ENCODE measurements at regions not wholly inside any gene's neighbourhood (a gene's known extent, or its start where the extent isn't known, plus 50 kb on each side); places are given as distances from the start of the nearest gene placed in this dataset.

DNA sequence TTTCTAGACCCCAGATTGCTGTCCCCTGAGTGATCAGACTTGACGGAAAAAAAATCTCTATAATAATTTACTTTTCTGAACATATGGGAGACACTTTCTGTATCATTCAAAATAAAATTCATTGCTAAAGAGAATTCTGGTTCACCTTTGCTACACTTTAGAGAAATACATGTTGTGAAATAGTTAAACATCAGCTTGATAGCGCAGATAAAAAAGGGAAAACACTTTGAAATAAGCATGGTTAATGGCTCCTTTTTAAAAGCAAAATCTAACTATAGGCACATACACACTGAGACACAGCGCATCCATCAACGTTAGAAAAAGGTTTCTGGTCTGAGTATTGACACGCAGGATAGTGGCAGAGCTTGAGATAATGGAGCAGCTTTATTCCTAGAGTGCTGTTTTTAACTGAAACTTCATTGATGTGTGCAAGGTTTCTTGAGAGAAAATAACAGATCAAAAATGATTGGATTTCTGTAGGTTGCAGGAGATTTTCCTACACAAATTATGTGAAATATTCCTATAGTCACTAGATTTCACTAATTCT, 341.2 kb downstream of the MZT1 start:
- TF ChIP-seq, protein P1, sequence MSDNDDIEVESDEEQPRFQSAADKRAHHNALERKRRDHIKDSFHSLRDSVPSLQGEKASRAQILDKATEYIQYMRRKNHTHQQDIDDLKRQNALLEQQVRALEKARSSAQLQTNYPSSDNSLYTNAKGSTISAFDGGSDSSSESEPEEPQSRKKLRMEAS (IDR thresholded peaks at IDR 0.05; ENCODE audit: low read depth) = no peak
- TF ChIP-seq RXRA (IDR thresholded peaks at IDR 0.05; ENCODE audit: borderline replicate concordance, low read depth) = no peak
- TF ChIP-seq, protein P2, sequence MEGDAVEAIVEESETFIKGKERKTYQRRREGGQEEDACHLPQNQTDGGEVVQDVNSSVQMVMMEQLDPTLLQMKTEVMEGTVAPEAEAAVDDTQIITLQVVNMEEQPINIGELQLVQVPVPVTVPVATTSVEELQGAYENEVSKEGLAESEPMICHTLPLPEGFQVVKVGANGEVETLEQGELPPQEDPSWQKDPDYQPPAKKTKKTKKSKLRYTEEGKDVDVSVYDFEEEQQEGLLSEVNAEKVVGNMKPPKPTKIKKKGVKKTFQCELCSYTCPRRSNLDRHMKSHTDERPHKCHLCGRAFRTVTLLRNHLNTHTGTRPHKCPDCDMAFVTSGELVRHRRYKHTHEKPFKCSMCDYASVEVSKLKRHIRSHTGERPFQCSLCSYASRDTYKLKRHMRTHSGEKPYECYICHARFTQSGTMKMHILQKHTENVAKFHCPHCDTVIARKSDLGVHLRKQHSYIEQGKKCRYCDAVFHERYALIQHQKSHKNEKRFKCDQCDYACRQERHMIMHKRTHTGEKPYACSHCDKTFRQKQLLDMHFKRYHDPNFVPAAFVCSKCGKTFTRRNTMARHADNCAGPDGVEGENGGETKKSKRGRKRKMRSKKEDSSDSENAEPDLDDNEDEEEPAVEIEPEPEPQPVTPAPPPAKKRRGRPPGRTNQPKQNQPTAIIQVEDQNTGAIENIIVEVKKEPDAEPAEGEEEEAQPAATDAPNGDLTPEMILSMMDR (IDR thresholded peaks at IDR 0.05) = no peak
- TF ChIP-seq TEAD4 (IDR thresholded peaks at IDR 0.05; ENCODE audit: borderline replicate concordance, insufficient read depth) = no peak
- TF ChIP-seq NFIC (IDR thresholded peaks at IDR 0.05; ENCODE audit: borderline replicate concordance) = no peak
- TF ChIP-seq MXI1 (IDR thresholded peaks at IDR 0.05; ENCODE audit: low read depth, low read length) = no peak
- TF ChIP-seq TAF1 (IDR thresholded peaks at IDR 0.05; ENCODE audit: borderline replicate concordance, low read depth, low read length) = no peak
- TF ChIP-seq RFX5 (IDR thresholded peaks at IDR 0.05; ENCODE audit: low read length) = no peak
- no peak for TF ChIP-seq EZH2phosphoT487 (IDR thresholded peaks at IDR 0.05; ENCODE audit: borderline replicate concordance, low read depth)
- TF ChIP-seq POLR2AphosphoS5 (IDR thresholded peaks at IDR 0.05; ENCODE audit: low read depth, low read length) = no peak
- no peak for TF ChIP-seq CHD2 (IDR thresholded peaks at IDR 0.05; ENCODE audit: low read length, partially characterized antibody)
- TF ChIP-seq JUND (IDR thresholded peaks at IDR 0.05) = no peak
- TF ChIP-seq RAD21 (IDR thresholded peaks at IDR 0.05; ENCODE audit: low read length) = no peak
- TF ChIP-seq, protein P3, sequence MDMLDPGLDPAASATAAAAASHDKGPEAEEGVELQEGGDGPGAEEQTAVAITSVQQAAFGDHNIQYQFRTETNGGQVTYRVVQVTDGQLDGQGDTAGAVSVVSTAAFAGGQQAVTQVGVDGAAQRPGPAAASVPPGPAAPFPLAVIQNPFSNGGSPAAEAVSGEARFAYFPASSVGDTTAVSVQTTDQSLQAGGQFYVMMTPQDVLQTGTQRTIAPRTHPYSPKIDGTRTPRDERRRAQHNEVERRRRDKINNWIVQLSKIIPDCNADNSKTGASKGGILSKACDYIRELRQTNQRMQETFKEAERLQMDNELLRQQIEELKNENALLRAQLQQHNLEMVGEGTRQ (IDR thresholded peaks at IDR 0.05; ENCODE audit: borderline replicate concordance, low read depth, low read length) = no peak

All from SK-N-SH (cell line).